Activated CD4-positive, alpha-beta memory T cell treated with anti-CD3 and anti-CD28 coated beads, Interleukin-2, amount 10 ng/mL, durations not matched to agents 7 days and 5 days (primary cell): ENCODE measurements at regions not wholly inside any gene's neighbourhood (a gene's known extent, or its start where the extent isn't known, plus 50 kb on each side); places are given as distances from the start of the nearest gene placed in this dataset.

Source experiments
- CTCF ChIA-PET: fragments of 350-600 bp; sonication (Branson Sonifier 250); formaldehyde crosslinking; loops from one replicate; lab custom pipeline; 2021; ENCODE audit warnings: antibody characterized with exemption, inconsistent platforms; lab: Charles Lee
- POLR2A ChIA-PET: fragments of 350-600 bp; sonication (Branson Sonifier 250); formaldehyde crosslinking; loops from one replicate; lab custom pipeline; 2021; ENCODE audit warnings: antibody characterized with exemption; lab: Charles Lee
- DNase-seq: peaks from one replicate; pipeline ENCODE4 v3.0.0-alpha.2; 2020
- H3K27ac Mint-ChIP-seq: one replicate; pipeline ENCODE4 v1.8.0; 2021; ENCODE audit warnings: mild to moderate bottlenecking, mixed read lengths
- H3K27me3 Mint-ChIP-seq: one replicate; pipeline ENCODE4 v1.8.0; 2021; ENCODE audit warnings: mixed read lengths
- H3K36me3 Mint-ChIP-seq: one replicate; pipeline ENCODE4 v1.8.0; 2021; ENCODE audit warnings: low read depth, mixed read lengths
- H3K4me1 Mint-ChIP-seq: one replicate; pipeline ENCODE4 v1.8.0; 2021; ENCODE audit warnings: mixed read lengths
- H3K4me3 Mint-ChIP-seq: one replicate; pipeline ENCODE4 v1.8.0; 2021; ENCODE audit warnings: mild to moderate bottlenecking, mixed read lengths
- H3K9me3 Mint-ChIP-seq: one replicate; pipeline ENCODE4 v1.8.0; 2021; ENCODE audit warnings: mixed read lengths

DNA sequence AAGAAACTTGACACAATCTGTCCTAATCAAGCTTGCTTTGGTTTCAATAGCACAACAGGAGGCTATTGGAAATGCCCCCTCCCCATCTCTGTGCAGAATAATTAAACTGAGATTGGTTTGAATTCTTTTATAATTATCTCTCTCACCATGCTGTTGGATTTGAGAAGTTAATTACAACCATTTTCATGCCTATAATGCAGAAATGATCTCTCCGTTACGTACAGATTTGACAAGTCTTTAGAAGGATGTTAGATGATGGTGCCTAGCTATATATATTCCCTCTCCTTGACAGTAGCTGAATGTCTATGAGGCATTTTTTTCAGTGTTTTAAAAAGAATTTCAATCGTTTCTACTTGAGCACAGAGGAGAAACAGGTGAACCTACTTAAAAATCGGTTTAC is 488.4 kb upstream of the TECRL start:
- CTCF ChIA-PET, result no interaction called here
- Mint-ChIP-seq H3K36me3 (no peaks in the 10 kb centered on the region), H3K4me1 (no peaks in the 10 kb centered on the region), H3K4me3 (no peak overlapping the region), H3K27me3 (no peaks in the 10 kb centered on the region), H3K27ac (no peak overlapping the region), H3K9me3 (peaks cover 3% of the 10 kb centered on the region)
- POLR2A ChIA-PET, result no interaction called here
- DNase-seq, result no peak

DNA sequence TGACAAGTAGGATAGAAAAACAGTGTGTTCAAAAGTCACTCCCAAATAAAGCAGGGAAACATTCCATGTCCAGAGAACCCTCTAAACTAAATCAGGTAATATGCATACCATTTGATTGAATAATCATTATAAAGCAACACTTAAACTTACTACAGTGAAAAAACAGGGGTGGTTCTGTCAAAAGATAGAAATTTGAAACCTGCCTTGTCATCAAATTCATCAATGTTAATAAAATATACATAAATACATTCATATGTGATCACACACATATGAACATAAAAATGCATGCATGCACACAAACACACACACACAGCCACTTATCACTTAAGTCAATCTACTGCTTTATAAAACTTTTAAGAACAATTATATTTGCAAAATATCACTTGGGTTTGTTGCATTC is 485.8 kb upstream of the TECRL start:
- POLR2A ChIA-PET, result no interaction called here
- Mint-ChIP-seq H3K4me3 (no peak overlapping the region), H3K27me3 (no peaks in the 10 kb centered on the region), H3K9me3 (peaks cover 3% of the 10 kb centered on the region), H3K36me3 (no peaks in the 10 kb centered on the region), H3K27ac (no peak overlapping the region), H3K4me1 (no peaks in the 10 kb centered on the region)
- CTCF ChIA-PET, result no interaction called here
- DNase-seq, result no peak

DNA sequence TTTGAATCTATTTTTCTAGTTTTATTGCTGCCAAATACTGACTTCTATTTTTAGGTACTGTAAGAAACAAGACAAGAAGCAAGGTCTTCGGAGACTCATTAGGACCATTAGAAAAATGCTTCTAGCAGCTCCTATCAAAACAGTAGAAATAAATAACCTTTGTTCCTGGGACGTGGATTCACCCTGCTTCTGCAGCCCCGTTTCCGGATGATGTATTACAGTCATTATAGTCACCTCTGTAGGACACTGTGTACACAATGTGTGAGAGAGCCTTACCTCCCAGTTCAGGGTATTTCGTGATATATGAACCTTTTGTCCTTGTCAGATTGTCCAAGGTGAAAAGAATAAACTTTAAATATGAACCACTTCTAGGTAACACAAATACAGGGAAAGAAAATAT is 484.0 kb upstream of the TECRL start:
- H3K4me3 Mint-ChIP-seq, result no peak overlapping the region
- no peaks in the 10 kb centered on the region for H3K9me3 Mint-ChIP-seq
- H3K27me3 Mint-ChIP-seq, result no peaks in the 10 kb centered on the region
- CTCF ChIA-PET, result no interaction called here
- POLR2A ChIA-PET, result no interaction called here
- DNase-seq, result no peak
- no peak overlapping the region for H3K27ac Mint-ChIP-seq
- no peaks in the 10 kb centered on the region for H3K36me3 Mint-ChIP-seq
- H3K4me1 Mint-ChIP-seq, result no peaks in the 10 kb centered on the region

DNA sequence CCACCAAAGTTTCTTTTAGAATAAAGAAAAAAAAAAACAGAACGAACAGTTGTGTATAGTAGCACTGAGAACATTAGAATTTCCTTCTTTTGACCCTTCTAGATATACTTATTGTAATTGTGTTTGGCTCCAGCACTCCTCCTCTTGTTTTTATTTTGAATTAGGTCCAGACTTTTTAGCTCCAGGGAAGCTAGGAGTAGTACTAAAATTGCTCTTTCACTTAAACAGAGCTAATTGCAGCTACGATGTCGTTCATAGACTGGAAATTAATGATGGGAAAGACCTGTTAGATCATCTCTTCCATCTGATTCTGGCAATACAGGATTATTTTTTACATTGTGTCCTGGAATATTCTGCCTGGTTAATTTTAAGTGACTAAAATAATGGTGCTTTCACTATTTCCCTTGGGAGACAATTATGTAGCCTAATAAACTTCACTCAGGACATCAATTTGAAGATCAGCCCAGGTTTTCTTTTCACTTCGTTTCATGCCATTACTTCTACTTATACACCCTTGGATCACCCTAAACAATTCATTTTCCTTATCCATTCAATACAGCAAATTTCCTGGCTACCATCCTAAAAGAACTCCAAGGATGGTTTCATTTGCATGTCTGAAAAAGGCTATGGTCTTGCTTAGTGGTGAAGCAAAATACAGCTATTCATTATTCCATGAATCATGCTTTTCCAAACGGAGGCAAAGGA is 480.8 kb upstream of the TECRL start:
- no peak overlapping the region for H3K27ac Mint-ChIP-seq
- H3K36me3 Mint-ChIP-seq, result no peaks in the 10 kb centered on the region
- peaks cover 5% of the 10 kb centered on the region for H3K9me3 Mint-ChIP-seq
- no peak overlapping the region for H3K4me3 Mint-ChIP-seq
- DNase-seq, result no peak
- CTCF ChIA-PET, result no interaction called here
- no peaks in the 10 kb centered on the region for H3K4me1 Mint-ChIP-seq
- H3K27me3 Mint-ChIP-seq, result no peaks in the 10 kb centered on the region
- POLR2A ChIA-PET, result no interaction called here

DNA sequence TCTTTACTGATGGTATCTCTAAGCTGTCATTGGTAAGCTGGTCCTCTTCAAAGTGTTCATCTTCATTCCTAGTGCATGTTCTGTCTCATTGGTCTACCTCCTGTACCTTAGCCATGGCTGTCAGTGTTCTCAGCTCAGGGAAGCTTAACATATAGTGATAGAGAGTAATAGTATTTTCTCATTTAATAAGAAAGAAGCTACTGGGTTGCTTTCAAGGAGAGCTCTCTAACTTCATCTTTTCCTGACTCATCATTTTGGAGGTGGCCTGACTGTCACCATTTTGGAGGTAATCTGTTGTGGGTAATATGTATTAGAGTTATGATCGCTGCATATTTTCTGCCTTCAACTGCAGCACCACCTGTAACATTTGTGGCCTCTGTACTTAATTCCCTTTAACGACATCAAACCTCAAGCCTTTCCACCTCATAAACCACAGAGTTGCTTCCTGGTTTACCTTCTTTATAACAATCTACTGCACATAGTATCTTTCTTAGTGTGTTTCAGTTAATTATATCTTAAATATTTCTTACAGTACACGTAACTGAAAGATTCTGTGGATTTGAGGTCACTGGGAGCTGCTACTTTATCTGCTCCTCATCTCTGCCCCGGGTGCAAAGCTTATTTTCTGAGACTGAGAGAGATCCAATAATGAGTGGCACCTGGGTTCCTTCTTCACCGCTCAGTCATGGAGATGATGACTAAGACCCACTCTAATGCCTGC is 474.0 kb upstream of the TECRL start:
- Mint-ChIP-seq H3K27ac (peak overlapping the region; percentile 55), H3K4me1 (peaks cover 8% of the 10 kb centered on the region), H3K9me3 (peaks cover 9% of the 10 kb centered on the region), H3K36me3 (no peaks in the 10 kb centered on the region), H3K27me3 (no peaks in the 10 kb centered on the region), H3K4me3 (no peak overlapping the region)
- no peak for DNase-seq
- ChIA-PET POLR2A (no interaction called here), CTCF (no interaction called here)

DNA sequence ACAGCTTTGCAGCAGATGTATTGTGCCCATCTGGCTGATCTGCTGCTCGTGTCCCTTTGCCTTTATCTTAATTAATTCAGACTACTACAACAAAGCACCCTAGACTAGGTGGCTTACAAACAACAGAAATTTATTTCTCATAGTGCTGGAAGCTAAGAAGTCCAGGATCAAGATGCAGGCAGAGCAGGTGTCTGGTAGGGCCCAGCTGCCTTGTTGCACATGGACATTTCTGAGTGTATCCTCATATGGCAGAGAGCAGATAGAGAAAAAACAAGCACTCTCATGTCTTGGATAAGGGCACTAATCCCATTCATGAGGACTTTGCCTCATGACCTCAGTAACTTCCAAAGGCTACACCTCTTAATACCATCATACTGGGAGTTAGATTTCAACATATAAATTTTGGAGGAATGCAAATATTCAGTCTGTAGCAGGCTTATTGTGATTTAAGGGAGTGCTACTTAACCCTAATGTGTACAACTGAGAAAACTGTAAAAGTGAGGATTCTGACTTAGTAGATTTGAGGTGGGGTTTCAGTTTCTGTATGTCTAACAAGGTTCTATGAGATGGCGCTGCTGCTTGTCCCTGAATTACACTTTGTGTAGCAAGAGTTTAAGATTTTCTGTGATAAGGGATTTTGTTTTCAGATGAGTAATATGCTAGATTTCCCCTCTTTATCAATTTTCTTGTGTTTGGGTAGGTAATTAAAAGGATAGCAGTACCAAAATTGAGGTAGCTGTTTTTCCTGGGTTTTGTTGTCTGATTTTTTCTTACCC is 473.2 kb upstream of the TECRL start:
- H3K4me3 Mint-ChIP-seq, result no peak overlapping the region
- H3K4me1 Mint-ChIP-seq, result peaks cover 8% of the 10 kb centered on the region
- peak overlapping the region; percentile 55 for H3K27ac Mint-ChIP-seq
- no peaks in the 10 kb centered on the region for H3K36me3 Mint-ChIP-seq
- H3K9me3 Mint-ChIP-seq, result peaks cover 9% of the 10 kb centered on the region
- ChIA-PET CTCF (no interaction called here), POLR2A (no interaction called here)
- no peaks in the 10 kb centered on the region for H3K27me3 Mint-ChIP-seq
- DNase-seq, result no peak

DNA sequence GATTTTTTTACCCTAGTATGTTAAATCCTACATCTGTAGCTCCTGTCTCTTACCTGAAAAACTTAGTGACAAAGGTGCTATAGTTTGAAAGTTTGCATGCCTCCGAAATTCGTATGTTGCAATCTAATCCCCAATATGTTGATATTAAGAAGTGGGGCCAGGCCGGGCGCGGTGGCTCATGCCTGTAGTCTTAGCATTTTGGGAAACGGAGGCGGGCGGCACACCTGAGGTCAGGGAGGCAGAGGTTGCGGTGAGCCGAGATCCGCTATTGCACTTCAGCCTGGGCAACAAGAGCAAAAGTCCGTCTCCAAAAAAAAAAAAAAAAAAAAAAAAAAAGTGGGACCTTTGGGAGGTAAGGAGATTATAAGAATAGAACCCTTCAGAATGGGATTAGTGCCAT is 471.3 kb upstream of the TECRL start:
- no peak overlapping the region for H3K4me3 Mint-ChIP-seq
- ChIA-PET POLR2A (no interaction called here), CTCF (no interaction called here)
- H3K36me3 Mint-ChIP-seq, result no peaks in the 10 kb centered on the region
- H3K4me1 Mint-ChIP-seq, result peaks cover 8% of the 10 kb centered on the region
- no peaks in the 10 kb centered on the region for H3K27me3 Mint-ChIP-seq
- H3K9me3 Mint-ChIP-seq, result peaks cover 6% of the 10 kb centered on the region
- no peak for DNase-seq
- H3K27ac Mint-ChIP-seq, result no peak overlapping the region

DNA sequence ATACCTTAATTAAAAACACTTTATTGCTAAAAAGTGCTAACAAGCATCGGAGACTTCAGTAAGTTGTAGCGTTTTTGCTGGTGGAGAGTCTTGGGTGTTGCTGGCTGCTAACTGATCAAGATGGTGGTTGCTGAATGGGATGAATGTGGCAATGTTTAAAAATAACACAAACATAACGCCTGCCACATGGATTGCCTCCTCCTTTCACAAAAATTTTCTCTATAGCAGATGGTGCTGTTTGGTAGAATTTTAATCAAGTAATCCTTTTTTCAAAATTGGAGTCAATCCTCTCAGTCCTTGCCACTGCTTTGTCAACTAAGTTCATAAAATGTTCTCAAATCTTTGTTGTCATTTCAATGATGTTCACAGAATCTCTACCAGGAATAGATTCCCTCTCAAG is 466.8 kb upstream of the TECRL start:
- DNase-seq, result no peak
- H3K27me3 Mint-ChIP-seq, result no peaks in the 10 kb centered on the region
- no peaks in the 10 kb centered on the region for H3K4me1 Mint-ChIP-seq
- ChIA-PET CTCF (no interaction called here), POLR2A (no interaction called here)
- H3K27ac Mint-ChIP-seq, result no peak overlapping the region
- no peak overlapping the region for H3K4me3 Mint-ChIP-seq
- H3K36me3 Mint-ChIP-seq, result no peaks in the 10 kb centered on the region
- H3K9me3 Mint-ChIP-seq, result peaks cover 4% of the 10 kb centered on the region

DNA sequence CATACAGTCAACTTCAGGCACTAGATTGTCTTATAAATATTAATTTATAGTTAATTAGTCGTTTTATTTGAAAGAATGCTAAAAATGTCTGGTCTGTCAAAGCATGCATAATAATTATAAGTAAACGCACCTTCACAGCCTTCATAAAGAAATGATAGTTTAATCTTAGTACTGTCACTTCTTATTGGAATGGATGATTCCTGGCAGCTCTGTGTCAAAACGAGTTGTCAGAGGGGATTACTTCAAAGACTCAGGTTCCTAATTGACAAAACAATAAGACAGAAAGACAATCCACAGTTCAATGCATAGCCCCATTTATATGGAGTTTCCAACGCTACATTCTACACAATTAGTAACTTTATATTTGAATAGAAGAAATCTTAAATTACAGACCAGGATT is 461.3 kb upstream of the TECRL start:
- Mint-ChIP-seq H3K9me3 (peaks cover 4% of the 10 kb centered on the region), H3K4me1 (no peaks in the 10 kb centered on the region), H3K4me3 (no peak overlapping the region), H3K27me3 (no peaks in the 10 kb centered on the region), H3K27ac (no peak overlapping the region), H3K36me3 (no peaks in the 10 kb centered on the region)
- ChIA-PET POLR2A (no interaction called here), CTCF (no interaction called here)
- DNase-seq, result no peak

DNA sequence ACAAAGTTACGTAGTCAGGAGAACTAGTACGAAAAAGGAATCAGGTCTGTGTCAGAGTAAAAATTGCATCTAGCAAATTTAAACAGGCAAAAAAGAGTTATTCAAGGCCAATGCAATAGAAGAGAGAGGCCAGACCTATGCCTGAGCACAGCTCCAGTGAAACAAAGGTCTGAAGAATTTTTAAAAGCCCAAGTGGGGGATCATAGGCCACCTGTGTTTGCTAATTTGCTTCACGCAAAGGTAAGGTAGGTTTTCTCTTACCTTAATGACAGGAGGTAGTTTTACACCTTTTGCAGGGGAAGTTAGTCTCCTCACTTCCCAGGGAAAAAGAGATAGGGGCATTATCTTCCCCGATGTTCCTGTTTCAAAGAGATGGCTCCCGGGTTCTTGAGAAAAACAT is 448.6 kb upstream of the TECRL start:
- H3K9me3 Mint-ChIP-seq, result peaks cover 2% of the 10 kb centered on the region
- ChIA-PET CTCF (no interaction called here), POLR2A (no interaction called here)
- no peak overlapping the region for H3K27ac Mint-ChIP-seq
- no peaks in the 10 kb centered on the region for H3K4me1 Mint-ChIP-seq
- H3K4me3 Mint-ChIP-seq, result no peak overlapping the region
- H3K36me3 Mint-ChIP-seq, result no peaks in the 10 kb centered on the region
- H3K27me3 Mint-ChIP-seq, result no peaks in the 10 kb centered on the region
- no peak for DNase-seq

DNA sequence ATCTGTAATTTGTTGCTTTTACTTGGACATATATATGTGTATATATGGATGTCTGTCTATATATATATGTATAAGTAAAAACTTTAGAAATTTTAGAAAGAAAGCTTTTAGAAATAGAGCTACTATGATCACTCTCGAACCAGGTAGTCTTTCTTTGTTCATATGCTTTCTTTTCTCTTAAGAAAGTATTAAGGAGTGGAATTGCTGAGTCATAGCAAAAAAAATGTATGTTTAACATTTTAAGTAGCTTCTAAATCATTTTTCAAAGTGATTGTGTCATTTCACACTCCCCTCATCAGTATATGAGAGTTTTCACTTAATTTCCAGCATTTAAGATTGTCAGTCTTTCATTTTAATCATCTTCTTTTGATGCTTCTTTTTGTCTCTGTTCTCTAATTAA is 447.9 kb upstream of the TECRL start:
- ChIA-PET POLR2A (no interaction called here), CTCF (no interaction called here)
- H3K36me3 Mint-ChIP-seq, result no peaks in the 10 kb centered on the region
- no peak overlapping the region for H3K4me3 Mint-ChIP-seq
- H3K27ac Mint-ChIP-seq, result no peak overlapping the region
- no peak for DNase-seq
- no peaks in the 10 kb centered on the region for H3K27me3 Mint-ChIP-seq
- H3K4me1 Mint-ChIP-seq, result no peaks in the 10 kb centered on the region
- H3K9me3 Mint-ChIP-seq, result peaks cover 6% of the 10 kb centered on the region

DNA sequence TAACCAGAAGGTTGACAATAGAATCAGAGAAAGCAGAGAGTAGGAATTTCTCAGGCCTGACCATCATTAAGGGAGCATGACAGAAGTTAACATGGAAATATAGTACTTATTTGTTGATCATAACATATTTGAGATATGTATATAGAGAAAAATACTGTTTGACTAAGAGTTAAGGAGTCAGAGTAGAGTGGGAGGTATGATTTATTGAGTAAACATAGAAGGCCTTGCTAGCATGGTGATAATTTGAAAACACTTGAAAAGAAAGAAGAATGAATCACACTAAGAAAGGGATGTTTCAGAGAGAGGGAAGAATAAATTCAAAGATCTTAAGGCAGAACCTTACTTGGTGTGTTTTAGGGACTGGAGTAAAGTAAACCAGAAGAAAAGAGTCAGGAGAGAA is 437.2 kb upstream of the TECRL start:
- H3K27ac Mint-ChIP-seq, result no peak overlapping the region
- ChIA-PET CTCF (no interaction called here), POLR2A (no interaction called here)
- H3K4me3 Mint-ChIP-seq, result no peak overlapping the region
- H3K36me3 Mint-ChIP-seq, result no peaks in the 10 kb centered on the region
- no peaks in the 10 kb centered on the region for H3K27me3 Mint-ChIP-seq
- no peaks in the 10 kb centered on the region for H3K4me1 Mint-ChIP-seq
- DNase-seq, result no peak
- H3K9me3 Mint-ChIP-seq, result peaks cover 7% of the 10 kb centered on the region

DNA sequence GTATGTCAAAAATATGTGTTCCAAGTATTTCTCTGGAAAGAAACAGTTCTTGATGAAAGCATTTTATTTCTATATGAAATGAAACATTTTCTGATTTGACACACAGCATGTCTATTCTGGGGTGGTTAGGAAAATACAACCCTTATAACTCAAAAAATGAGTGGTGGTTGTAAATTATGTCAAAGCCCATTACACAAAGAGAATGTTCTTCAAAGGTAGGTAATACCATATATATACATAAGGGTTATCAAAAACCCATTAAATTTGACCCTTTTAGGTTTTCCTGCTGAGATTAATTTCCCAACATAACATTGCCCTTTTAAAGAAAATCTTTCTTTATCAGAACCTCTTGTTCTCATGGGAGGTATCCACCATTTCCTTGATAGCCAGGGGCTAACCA is 420.5 kb upstream of the TECRL start:
- peaks cover 16% of the 10 kb centered on the region for H3K9me3 Mint-ChIP-seq
- no peak overlapping the region for H3K4me3 Mint-ChIP-seq
- ChIA-PET POLR2A (no interaction called here), CTCF (no interaction called here)
- H3K36me3 Mint-ChIP-seq, result no peaks in the 10 kb centered on the region
- no peak for DNase-seq
- H3K4me1 Mint-ChIP-seq, result no peaks in the 10 kb centered on the region
- H3K27ac Mint-ChIP-seq, result no peak overlapping the region
- no peaks in the 10 kb centered on the region for H3K27me3 Mint-ChIP-seq
